Transverse colon (tissue), 4 donors: ENCODE measurements at regions not wholly inside any gene's neighbourhood (a gene's known extent, or its start where the extent isn't known, plus 50 kb on each side); places are given as distances from the start of the nearest gene placed in this dataset.

ENCODE experiments used
- DNase-seq: peaks from one replicate; pipeline ENCODE4 v3.0.0-alpha.2; 2019
- H3K27ac ChIP-seq, 4 donors: fragments of 200-600 bp; sonication (generic); 2 replicates each; pipeline ENCODE4 v1.5.1; 2016 to 2018; ENCODE audit warnings: inconsistent platforms in 4 of 4
- H3K27me3 ChIP-seq: fragments of 200-600 bp; sonication (generic); 2 replicates; pipeline ENCODE4 v1.5.1; 2017; ENCODE audit warnings: inconsistent platforms
- H3K36me3 ChIP-seq, 4 donors: fragments of 200-600 bp; sonication (generic); 2 replicates each; pipeline ENCODE4 v1.5.1; 2017 to 2019; ENCODE audit warnings: inconsistent platforms in 4 of 4
- H3K4me1 ChIP-seq, 4 donors: fragments of 200-600 bp; sonication (generic); 2 replicates each; pipeline ENCODE4 v1.5.1; 2017 to 2020; ENCODE audit warnings: inconsistent platforms in 4 of 4
- H3K4me3 ChIP-seq, 4 donors: fragments of 200-600 bp; sonication (generic); 1 replicate in 1 of 4; 2 replicates in 3 of 4; pipeline versions ENCODE4 v1.5.1 to v1.6.1; 2017 to 2019; ENCODE audit warnings: inconsistent platforms in 4 of 4
- H3K9me3 ChIP-seq, 2 donors: fragments of 200-600 bp; sonication (generic); 2 replicates each; pipeline ENCODE4 v1.5.1; 2017 to 2019; ENCODE audit warnings: inconsistent platforms in 2 of 2
- EP300 ChIP-seq: sonication (generic); formaldehyde crosslinking; IDR thresholded peaks from one replicate; pipeline ENCODE4 v1.6.1; 2017; ENCODE audit warnings: antibody characterized with exemption, low read depth
- POLR2A ChIP-seq: fragments of 450-650 bp; IDR thresholded peaks from one replicate; pipeline ENCODE4 v1.6.1; 2016; ENCODE audit warnings: antibody characterized with exemption, mild to moderate bottlenecking, moderate library complexity
- POLR2AphosphoS5 ChIP-seq, 3 donors: sonication (generic); formaldehyde crosslinking; IDR thresholded peaks; one replicate each; pipeline ENCODE4 v1.6.1; 2016; ENCODE audit warnings: antibody characterized with exemption in 3 of 3
- whole genome bisulfite sequencing, 2 donors: methylation state at CpG; one replicate each; pipeline ENCODE4 v1.1.5; 2018; ENCODE audit warnings: low coverage in 1 of 2; 5-methylcytosine and 5-hydroxymethylcytosine counted together
- in situ Hi-C, 4 donors: fragments of 200-750 bp; cut with MboI; loops; one replicate each; pipeline versions ENCODE4 v1.15.0 to v1.15.1; 2017; ENCODE audit warnings: low sequenced_read_pairs in 3 of 4, low pct_ligation_motif_present in 1 of 4, low pct_unique_long_range_greater_than_20kb in 1 of 4
- intact Hi-C: fragments of 100-400 bp; cut with DNase I; formaldehyde crosslinking; loops from one replicate; pipeline ENCODE4 v1.15.1; 2023; ENCODE audit warnings: low total_unique reads
- TF ChIP-seq, protein P1 (sequence below), 5 experiments: fragments of 200-600 bp in 3 of 5; fragments of 450-650 bp in 2 of 5; sonication (generic) in 3 of 5; IDR thresholded peaks; 1 replicate in 2 of 5; 2 replicates in 3 of 5; pipeline ENCODE4 v1.5.1; 2016 to 2017; ENCODE audit warnings: antibody characterized with exemption in 5 of 5, inconsistent platforms in 3 of 5, mild to moderate bottlenecking in 2 of 5, moderate library complexity in 1 of 5

DNA sequence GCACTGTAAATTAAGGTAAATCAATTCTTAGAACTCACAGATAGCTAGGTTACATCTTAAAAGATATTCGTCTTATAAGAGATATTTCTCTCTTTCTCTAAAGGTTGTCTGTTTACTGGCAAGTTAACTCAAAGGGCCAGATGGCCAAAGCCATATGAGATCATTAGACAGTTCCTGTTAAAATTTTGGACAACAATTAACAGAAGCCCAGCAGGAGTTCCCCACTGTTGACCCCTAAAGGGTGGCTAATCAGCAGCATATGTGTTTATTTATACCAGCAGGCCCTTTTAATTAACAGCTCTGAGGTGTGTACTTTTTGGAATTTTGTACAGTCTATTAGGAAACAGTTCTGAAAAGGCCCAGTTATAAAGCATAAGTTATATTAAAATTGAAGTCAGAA lies 245.8 kb downstream of the LIG4 start:
- Histone ChIP-seq H3K4me1 (no peaks in the 10 kb centered on the region), H3K4me3 (no peak overlapping the region), H3K27me3 (no peaks in the 10 kb centered on the region), H3K9me3 (no peaks in the 10 kb centered on the region), H3K27ac (no peak overlapping the region), H3K36me3 (no peaks in the 10 kb centered on the region)
- 75 to 89% methylated on average over 1 of the region's 1 CpG for WGBS, 2 donors
- TF ChIP-seq POLR2A (no peak), POLR2AphosphoS5 (IDR thresholded peaks at IDR 0.05) (no peak), EP300 (no peak)
- TF ChIP-seq, protein P1, sequence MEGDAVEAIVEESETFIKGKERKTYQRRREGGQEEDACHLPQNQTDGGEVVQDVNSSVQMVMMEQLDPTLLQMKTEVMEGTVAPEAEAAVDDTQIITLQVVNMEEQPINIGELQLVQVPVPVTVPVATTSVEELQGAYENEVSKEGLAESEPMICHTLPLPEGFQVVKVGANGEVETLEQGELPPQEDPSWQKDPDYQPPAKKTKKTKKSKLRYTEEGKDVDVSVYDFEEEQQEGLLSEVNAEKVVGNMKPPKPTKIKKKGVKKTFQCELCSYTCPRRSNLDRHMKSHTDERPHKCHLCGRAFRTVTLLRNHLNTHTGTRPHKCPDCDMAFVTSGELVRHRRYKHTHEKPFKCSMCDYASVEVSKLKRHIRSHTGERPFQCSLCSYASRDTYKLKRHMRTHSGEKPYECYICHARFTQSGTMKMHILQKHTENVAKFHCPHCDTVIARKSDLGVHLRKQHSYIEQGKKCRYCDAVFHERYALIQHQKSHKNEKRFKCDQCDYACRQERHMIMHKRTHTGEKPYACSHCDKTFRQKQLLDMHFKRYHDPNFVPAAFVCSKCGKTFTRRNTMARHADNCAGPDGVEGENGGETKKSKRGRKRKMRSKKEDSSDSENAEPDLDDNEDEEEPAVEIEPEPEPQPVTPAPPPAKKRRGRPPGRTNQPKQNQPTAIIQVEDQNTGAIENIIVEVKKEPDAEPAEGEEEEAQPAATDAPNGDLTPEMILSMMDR (IDR thresholded peaks at IDR 0.05), result no peak
- intact Hi-C loops, result no loop called here
- in situ Hi-C loops, result no loop called here
- DNase-seq, result no peak

DNA sequence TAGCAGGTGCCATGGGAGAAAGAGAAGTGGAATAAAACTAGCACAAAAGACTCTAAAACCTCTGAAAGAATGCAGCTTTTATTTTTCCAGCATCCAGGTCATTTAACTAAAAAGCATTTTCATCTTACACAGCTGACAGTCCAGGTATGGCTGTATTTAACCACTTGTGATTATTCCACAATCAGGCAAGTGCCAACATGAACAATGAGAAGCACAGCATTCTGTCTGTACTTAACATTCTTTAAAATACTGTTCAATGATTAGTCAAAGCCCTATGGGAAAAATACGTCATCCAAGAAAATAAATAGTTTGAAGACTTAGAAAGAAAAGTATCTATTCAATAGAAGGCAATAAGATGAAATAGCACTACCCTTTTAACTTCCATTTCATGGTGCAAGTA lies 246.9 kb downstream of the LIG4 start:
- in situ Hi-C loops, result no loop called here

DNA sequence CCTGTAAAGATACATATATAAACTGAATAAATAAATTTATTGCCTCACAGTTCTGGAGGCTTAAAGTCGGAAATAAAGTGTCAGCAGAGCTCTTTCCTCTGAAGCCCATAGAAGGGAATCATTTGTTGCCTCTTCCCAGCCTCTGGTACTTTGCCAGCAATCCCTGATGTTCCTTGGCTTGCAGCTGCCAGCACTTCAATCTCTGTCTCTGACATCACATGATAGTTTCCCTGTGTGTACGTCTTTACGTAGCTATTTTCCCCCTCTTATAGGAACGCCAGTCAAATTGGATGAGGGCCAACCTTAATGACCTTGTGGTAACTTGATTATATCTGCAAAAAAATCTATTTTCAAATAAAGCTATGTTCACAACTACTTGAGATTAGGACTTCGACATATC lies 250.9 kb downstream of the LIG4 start:
- TF ChIP-seq, protein P1 (IDR thresholded peaks at IDR 0.05), result no peak
- no peak for TF ChIP-seq POLR2A
- no peak for TF ChIP-seq POLR2AphosphoS5 (IDR thresholded peaks at IDR 0.05)
- no peak for TF ChIP-seq EP300
- H3K4me3 ChIP-seq, result no peak overlapping the region
- no peaks in the 10 kb centered on the region for H3K36me3 ChIP-seq
- 29 to 39% methylated on average over 5 of the region's 5 CpGs for WGBS, 2 donors
- H3K27ac ChIP-seq, result no peak overlapping the region
- H3K27me3 ChIP-seq, result no peaks in the 10 kb centered on the region
- DNase-seq, result no peak
- in situ Hi-C loops, result no loop called here
- intact Hi-C loops, result no loop called here
- H3K9me3 ChIP-seq, result no peaks in the 10 kb centered on the region
- no peaks in the 10 kb centered on the region for H3K4me1 ChIP-seq

More for the DNA sequence above, 246.9 kb downstream of the LIG4 start:
- WGBS, 2 donors, result 73 to 78% methylated on average over 1 of the region's 1 CpG
- no peaks in the 10 kb centered on the region for H3K27me3 ChIP-seq
- no peak for DNase-seq
- no peaks in the 10 kb centered on the region for H3K9me3 ChIP-seq
- H3K36me3 ChIP-seq, result no peaks in the 10 kb centered on the region
- TF ChIP-seq POLR2AphosphoS5 (IDR thresholded peaks at IDR 0.05) (no peak), EP300 (no peak), POLR2A (no peak)
- TF ChIP-seq, protein P1 (IDR thresholded peaks at IDR 0.05), result no peak
- no peaks in the 10 kb centered on the region for H3K4me1 ChIP-seq
- no peak overlapping the region for H3K27ac ChIP-seq
- no peak overlapping the region for H3K4me3 ChIP-seq
- intact Hi-C loops, result no loop called here

DNA sequence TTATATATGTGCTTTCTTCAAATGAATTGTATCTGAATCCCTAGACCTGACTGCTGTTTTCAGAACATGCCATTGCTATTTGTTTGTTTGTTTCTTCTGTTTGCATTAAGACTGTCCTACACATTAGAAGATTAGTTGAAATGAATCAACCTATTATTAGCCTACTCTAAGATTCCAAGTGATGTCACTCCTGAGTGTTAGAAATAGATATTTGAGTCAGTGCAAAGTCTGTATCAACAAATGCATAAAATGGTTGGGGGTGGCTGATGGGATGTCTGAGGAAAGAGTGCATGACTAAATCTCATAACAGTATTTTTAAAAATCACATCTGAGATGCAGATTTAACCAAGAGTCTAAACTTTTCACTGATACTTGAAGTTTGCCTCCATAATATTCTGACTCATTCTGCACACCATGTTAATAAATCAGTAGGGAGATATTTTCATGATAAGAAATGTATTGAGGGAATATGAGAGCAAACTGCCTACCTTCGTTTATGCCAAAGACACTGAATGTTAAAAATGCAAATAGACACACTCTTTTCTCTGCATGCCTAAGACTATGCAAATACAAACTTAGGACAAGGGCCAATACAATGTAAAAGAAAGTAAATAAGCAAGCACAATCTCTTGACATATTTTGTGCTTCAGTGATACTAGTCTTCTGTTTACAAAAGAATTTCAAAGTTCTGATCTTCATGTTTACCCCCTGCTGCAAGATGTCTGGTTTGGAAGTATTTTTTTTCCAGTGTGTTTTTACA lies 253.3 kb downstream of the LIG4 start:
- TF ChIP-seq EP300, result no peak
- no peak for TF ChIP-seq POLR2AphosphoS5 (IDR thresholded peaks at IDR 0.05)
- TF ChIP-seq, protein P1 (IDR thresholded peaks at IDR 0.05), result no peak
- no peak for TF ChIP-seq POLR2A
- 27% methylated on average over 1 of the region's 1 CpG for WGBS, 2 donors
- no peak for DNase-seq
- Histone ChIP-seq H3K4me1 (no peaks in the 10 kb centered on the region), H3K27ac (no peak overlapping the region), H3K36me3 (no peaks in the 10 kb centered on the region), H3K27me3 (no peaks in the 10 kb centered on the region), H3K4me3 (no peak overlapping the region), H3K9me3 (no peaks in the 10 kb centered on the region)
- in situ Hi-C loops (no loop called here), intact Hi-C loops (no loop called here)
